SU-DHL-6 (cell line): ENCODE measurements at regions not wholly inside any gene's neighbourhood (a gene's known extent, or its start where the extent isn't known, plus 50 kb on each side); places are given as distances from the start of the nearest gene placed in this dataset.

ENCODE experiments used
- H2AFZ ChIP-seq: fragments of 200-600 bp; sonication (generic); 2 replicates; pipeline ENCODE4 v1.6.1; 2014; ENCODE audit warnings: low read depth, mild to moderate bottlenecking, moderate library complexity, mixed read lengths, antibody characterized with exemption, low read length; ENCODE audit not compliant: severe bottlenecking
- H3F3A ChIP-seq: fragments of 200-600 bp; shearing (Covaris generic); 2 replicates; pipeline ENCODE4 v1.6.0; 2016; ENCODE audit warnings: antibody characterized with exemption, mild to moderate bottlenecking; ENCODE audit not compliant: insufficient read depth
- H3K27ac ChIP-seq: fragments of 200-600 bp; sonication (generic); 2 replicates; pipeline ENCODE4 v1.5.1; 2016; ENCODE audit warnings: low read depth, mild to moderate bottlenecking, low read length, moderate library complexity, mixed read lengths
- H3K27me3 ChIP-seq: fragments of 200-600 bp; sonication (generic), shearing (Covaris generic); 2 replicates; pipeline ENCODE4 v1.6.0; 2014; ENCODE audit warnings: mild to moderate bottlenecking, low read length
- H3K36me3 ChIP-seq: fragments of 200-600 bp; sonication (generic); 2 replicates; pipeline ENCODE4 v1.6.1; 2014; ENCODE audit warnings: mild to moderate bottlenecking, low read length, mixed read lengths
- H3K4me2 ChIP-seq: fragments of 300-600, 200-600 bp; shearing (Covaris generic), sonication (generic); 2 replicates; pipeline ENCODE4 v1.6.0; 2014; ENCODE audit warnings: low read length, low read depth, mild to moderate bottlenecking; ENCODE audit not compliant: poor library complexity, severe bottlenecking
- H3K4me3 ChIP-seq: fragments of 200-600 bp; sonication (generic); 2 replicates; pipeline ENCODE4 v1.5.1; 2014; ENCODE audit warnings: antibody characterized with exemption, low read length, mild to moderate bottlenecking, mixed read lengths; ENCODE audit not compliant: insufficient read depth, poor library complexity, severe bottlenecking
- H3K79me2 ChIP-seq: fragments of 200-600 bp; sonication (generic); 2 replicates; pipeline ENCODE4 v1.6.1; 2014; ENCODE audit warnings: mild to moderate bottlenecking, low read length, moderate library complexity; ENCODE audit not compliant: insufficient read depth
- H3K9ac ChIP-seq: fragments of 200-600 bp; sonication (generic); 2 replicates; pipeline ENCODE4 v1.7.0; 2014; ENCODE audit warnings: mild to moderate bottlenecking, low read length
- H3K9me2 ChIP-seq: fragments of 200-600 bp; sonication (generic); replicated peaks from 2 replicates; pipeline ENCODE4 v1.6.1; 2014; ENCODE audit warnings: low read length; ENCODE audit not compliant: insufficient read depth
- H3K9me3 ChIP-seq: fragments of 200-600 bp; sonication (generic); 2 replicates; pipeline ENCODE4 v1.6.1; 2014; ENCODE audit warnings: low read length, mixed read lengths; ENCODE audit not compliant: insufficient read depth
- H4K20me1 ChIP-seq: fragments of 200-600 bp; sonication (generic); 2 replicates; pipeline ENCODE4 v1.6.1; 2014; ENCODE audit warnings: low read depth, mild to moderate bottlenecking, antibody characterized with exemption, low read length, moderate library complexity, mixed read lengths
- EZH2phosphoT487 ChIP-seq: fragments of 200-600 bp; sonication (generic), shearing (Covaris generic); conservative IDR thresholded peaks from 2 replicates; pipeline ENCODE4 v1.6.1; 2018; ENCODE audit warnings: mild to moderate bottlenecking, antibody characterized with exemption, low read length, moderate library complexity, mixed read lengths
- TF ChIP-seq, protein P1 (sequence below): fragments of 200-600 bp; sonication (generic); IDR thresholded peaks from one replicate; pipeline ENCODE4 v1.5.1; 2017; ENCODE audit warnings: antibody characterized with exemption, mild to moderate bottlenecking, low read length, moderate library complexity; ENCODE audit not compliant: insufficient read depth, poor library complexity, severe bottlenecking

GRCh38 chr11:24298146-24298545 is 198.7 kb upstream of the LUZP2 start:
- Histone ChIP-seq H3K27me3 (no peaks in the 10 kb centered on the region), H3K4me2 (no peak overlapping the region), H3K36me3 (no peaks in the 10 kb centered on the region), H2AFZ (no peak overlapping the region), H3K4me3 (no peak overlapping the region), H3K9ac (no peak overlapping the region), H3K27ac (no peak overlapping the region), H3K79me2 (no peaks in the 10 kb centered on the region), H3K9me2 (no peaks in the 10 kb centered on the region; the same call in 1 of the 2 replicates), H3K9me3 (no peaks in the 10 kb centered on the region), H3F3A (no peaks in the 10 kb centered on the region), H4K20me1 (no peaks in the 10 kb centered on the region)
- no peak for TF ChIP-seq EZH2phosphoT487
- TF ChIP-seq, protein P1, sequence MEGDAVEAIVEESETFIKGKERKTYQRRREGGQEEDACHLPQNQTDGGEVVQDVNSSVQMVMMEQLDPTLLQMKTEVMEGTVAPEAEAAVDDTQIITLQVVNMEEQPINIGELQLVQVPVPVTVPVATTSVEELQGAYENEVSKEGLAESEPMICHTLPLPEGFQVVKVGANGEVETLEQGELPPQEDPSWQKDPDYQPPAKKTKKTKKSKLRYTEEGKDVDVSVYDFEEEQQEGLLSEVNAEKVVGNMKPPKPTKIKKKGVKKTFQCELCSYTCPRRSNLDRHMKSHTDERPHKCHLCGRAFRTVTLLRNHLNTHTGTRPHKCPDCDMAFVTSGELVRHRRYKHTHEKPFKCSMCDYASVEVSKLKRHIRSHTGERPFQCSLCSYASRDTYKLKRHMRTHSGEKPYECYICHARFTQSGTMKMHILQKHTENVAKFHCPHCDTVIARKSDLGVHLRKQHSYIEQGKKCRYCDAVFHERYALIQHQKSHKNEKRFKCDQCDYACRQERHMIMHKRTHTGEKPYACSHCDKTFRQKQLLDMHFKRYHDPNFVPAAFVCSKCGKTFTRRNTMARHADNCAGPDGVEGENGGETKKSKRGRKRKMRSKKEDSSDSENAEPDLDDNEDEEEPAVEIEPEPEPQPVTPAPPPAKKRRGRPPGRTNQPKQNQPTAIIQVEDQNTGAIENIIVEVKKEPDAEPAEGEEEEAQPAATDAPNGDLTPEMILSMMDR: no peak

DNA sequence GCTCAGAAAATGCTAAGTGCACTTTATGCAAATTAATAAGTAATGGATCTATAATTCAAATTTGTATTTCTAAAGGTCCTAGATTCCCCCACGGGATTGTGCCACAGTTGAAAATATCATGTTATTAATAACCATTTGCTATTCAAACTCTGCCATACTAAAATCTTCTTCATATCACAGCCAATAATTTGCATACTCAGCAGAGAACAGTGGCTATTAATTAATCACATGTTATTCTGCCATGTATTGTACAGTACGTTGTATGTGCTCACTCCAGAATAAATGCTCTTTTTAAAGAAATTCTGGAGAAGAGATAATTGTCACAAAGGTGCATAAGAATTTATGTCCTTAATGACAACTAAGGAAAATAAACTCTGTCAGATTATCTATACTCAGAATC is 184.9 kb upstream of the LUZP2 start:
- Histone ChIP-seq H3K9ac (no peak overlapping the region), H3K27ac (no peak overlapping the region), H3K9me3 (peaks cover 6% of the 10 kb centered on the region; the same call in 1 of the 2 replicates), H3K4me3 (no peak overlapping the region), H3K79me2 (no peaks in the 10 kb centered on the region), H3K36me3 (no peaks in the 10 kb centered on the region), H3F3A (no peaks in the 10 kb centered on the region), H3K9me2 (no peaks in the 10 kb centered on the region), H4K20me1 (no peaks in the 10 kb centered on the region), H2AFZ (no peak overlapping the region), H3K27me3 (no peaks in the 10 kb centered on the region), H3K4me2 (no peak overlapping the region)
- TF ChIP-seq, protein P1: no peak
- TF ChIP-seq EZH2phosphoT487: no peak

- TF ChIP-seq, protein P1: no peak
- TF ChIP-seq EZH2phosphoT487: no peak
- Histone ChIP-seq H2AFZ (no peak overlapping the region), H3K4me3 (no peak overlapping the region), H3K9me2 (no peaks in the 10 kb centered on the region), H3F3A (no peaks in the 10 kb centered on the region), H3K27me3 (no peaks in the 10 kb centered on the region), H3K27ac (no peak overlapping the region), H3K4me2 (no peak overlapping the region), H3K9me3 (peaks cover 6% of the 10 kb centered on the region; the same call in 1 of the 2 replicates), H3K79me2 (no peaks in the 10 kb centered on the region), H3K36me3 (no peaks in the 10 kb centered on the region), H3K9ac (no peak overlapping the region), H4K20me1 (no peaks in the 10 kb centered on the region)
Observed at GRCh38 chr11:24312464-24313238, 184.2 kb upstream of the LUZP2 start.
